Fibroblast of pulmonary artery (primary cell): ENCODE measurements at regions not wholly inside any gene's neighbourhood (a gene's known extent, or its start where the extent isn't known, plus 50 kb on each side); places are given as distances from the start of the nearest gene placed in this dataset.

Source experiments
- DNase-seq: peaks from one replicate; pipeline ENCODE4 v3.0.0-alpha.2; 2010; ENCODE audit warnings: low read depth
- H3K4me3 ChIP-seq: replicated peaks from 2 replicates; pipeline ENCODE4 v1.5.1; 2011; ENCODE audit warnings: low read depth, mild to moderate bottlenecking, control low read depth, low read length, moderate library complexity
- TF ChIP-seq, protein P1 (sequence below): IDR thresholded peaks from 2 replicates; pipeline ENCODE4 v1.5.1; 2011; ENCODE audit warnings: mild to moderate bottlenecking, control low read depth, low read length, inconsistent platforms; ENCODE audit errors: missing control alignments

- no peak for DNase-seq
- TF ChIP-seq, protein P1, sequence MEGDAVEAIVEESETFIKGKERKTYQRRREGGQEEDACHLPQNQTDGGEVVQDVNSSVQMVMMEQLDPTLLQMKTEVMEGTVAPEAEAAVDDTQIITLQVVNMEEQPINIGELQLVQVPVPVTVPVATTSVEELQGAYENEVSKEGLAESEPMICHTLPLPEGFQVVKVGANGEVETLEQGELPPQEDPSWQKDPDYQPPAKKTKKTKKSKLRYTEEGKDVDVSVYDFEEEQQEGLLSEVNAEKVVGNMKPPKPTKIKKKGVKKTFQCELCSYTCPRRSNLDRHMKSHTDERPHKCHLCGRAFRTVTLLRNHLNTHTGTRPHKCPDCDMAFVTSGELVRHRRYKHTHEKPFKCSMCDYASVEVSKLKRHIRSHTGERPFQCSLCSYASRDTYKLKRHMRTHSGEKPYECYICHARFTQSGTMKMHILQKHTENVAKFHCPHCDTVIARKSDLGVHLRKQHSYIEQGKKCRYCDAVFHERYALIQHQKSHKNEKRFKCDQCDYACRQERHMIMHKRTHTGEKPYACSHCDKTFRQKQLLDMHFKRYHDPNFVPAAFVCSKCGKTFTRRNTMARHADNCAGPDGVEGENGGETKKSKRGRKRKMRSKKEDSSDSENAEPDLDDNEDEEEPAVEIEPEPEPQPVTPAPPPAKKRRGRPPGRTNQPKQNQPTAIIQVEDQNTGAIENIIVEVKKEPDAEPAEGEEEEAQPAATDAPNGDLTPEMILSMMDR = no peak
- H3K4me3 ChIP-seq = no peak overlapping the region
These were observed 133.4 kb upstream of the CDH4 start for GRCh38 chr20:61118429-61119224.

- DNase-seq = no peak
- H3K4me3 ChIP-seq = no peak overlapping the region
- TF ChIP-seq, protein P1 = no peak
These were observed 132.8 kb upstream of the CDH4 start for GRCh38 chr20:61119273-61119672.

DNA sequence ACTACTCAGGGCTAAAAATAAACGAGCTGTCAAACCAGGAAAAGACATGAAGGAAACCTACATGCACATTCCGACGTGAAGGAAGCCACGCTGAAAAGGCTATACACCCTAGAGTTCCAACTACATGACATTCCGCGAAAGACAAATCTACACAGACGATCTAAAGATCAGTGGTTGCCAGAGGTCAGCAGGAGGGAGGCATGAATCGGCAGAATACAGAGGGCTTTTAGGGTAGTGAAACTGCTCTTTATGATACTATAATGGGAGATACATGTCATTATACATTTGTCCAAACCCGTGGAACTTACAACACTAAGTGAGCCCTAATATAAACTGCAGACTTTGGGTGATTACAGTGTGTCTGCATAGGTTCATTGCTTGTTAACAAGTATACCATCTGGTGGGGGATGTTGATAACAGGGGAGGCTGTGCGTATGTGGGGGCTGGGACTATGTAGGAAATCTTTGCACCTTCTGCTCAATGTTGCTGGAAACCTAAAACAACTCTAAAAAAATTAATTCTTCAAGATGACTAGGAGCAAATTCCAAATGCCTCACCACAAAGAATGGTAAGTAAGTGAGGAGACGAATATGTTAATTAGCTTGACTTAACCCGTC lies 132.2 kb upstream of the CDH4 start:
- DNase-seq = no peak
- TF ChIP-seq, protein P1 = no peak
- no peak overlapping the region for H3K4me3 ChIP-seq

GRCh38 chr20:61120595-61121515 lies 131.2 kb upstream of the CDH4 start:
- H3K4me3 ChIP-seq = no peak overlapping the region
- peak; percentile 26 for DNase-seq
- TF ChIP-seq, protein P1 = peak; percentile 22

- TF ChIP-seq, protein P1 = no peak
- H3K4me3 ChIP-seq = no peak overlapping the region
- no peak for DNase-seq
These were observed 130.4 kb upstream of the CDH4 start for GRCh38 chr20:61121661-61122060.

- no peak for DNase-seq
- TF ChIP-seq, protein P1 = no peak
- no peak overlapping the region for H3K4me3 ChIP-seq
These were observed 128.8 kb upstream of the CDH4 start for GRCh38 chr20:61123286-61123685.
